Fibroblast of the aortic adventitia (primary cell): ENCODE measurements at regions not wholly inside any gene's neighbourhood (a gene's known extent, or its start where the extent isn't known, plus 50 kb on each side); places are given as distances from the start of the nearest gene placed in this dataset.
"Not testable (repeated sequence)": the region's sequence is repeated elsewhere in the genome, so short reads cannot be mapped to it uniquely, and the experiment has no call there.

Experiments used
- DNase-seq: peaks from one replicate; pipeline ENCODE4 v3.0.0-alpha.2; 2010; ENCODE audit warnings: low read depth
- H3K4me3 ChIP-seq: 2 replicates; pipeline ENCODE4 v1.5.1; 2011; ENCODE audit warnings: low read depth, mild to moderate bottlenecking, control low read depth, low read length, moderate library complexity
- CTCF ChIP-seq: IDR thresholded peaks from 2 replicates; pipeline ENCODE4 v1.5.1; 2011; ENCODE audit warnings: mild to moderate bottlenecking, low read length, control low read depth, inconsistent platforms; ENCODE audit not compliant: insufficient read depth

- peak; percentile 29 for DNase-seq
- H3K4me3 ChIP-seq: no peak overlapping the region
- TF ChIP-seq CTCF: no peak
Measured at GRCh38 chr4:19473569-19473968, 778.1 kb upstream of the SLIT2 start.

GRCh38 chr4:19472666-19473065 lies 779.0 kb upstream of the SLIT2 start:
- DNase-seq: peak; percentile 66
- no peak for TF ChIP-seq CTCF
- H3K4me3 ChIP-seq: no peak overlapping the region

- not testable (repeated sequence) for DNase-seq, H3K4me3 ChIP-seq
Measured at GRCh38 chr4:19470001-19470400, 781.7 kb upstream of the SLIT2 start.

GRCh38 chr4:19462117-19462516 lies 789.6 kb upstream of the SLIT2 start:
- TF ChIP-seq CTCF: no peak
- H3K4me3 ChIP-seq: no peak overlapping the region
- DNase-seq: no peak

GRCh38 chr4:19455850-19456602 lies 795.7 kb upstream of the SLIT2 start:
- DNase-seq: no peak
- H3K4me3 ChIP-seq: no peak overlapping the region

GRCh38 chr4:19455196-19455595 lies 796.5 kb upstream of the SLIT2 start:
- TF ChIP-seq CTCF: no peak
- DNase-seq: no peak
- no peak overlapping the region for H3K4me3 ChIP-seq

More at GRCh38 chr4:19455850-19456602, 795.7 kb upstream of the SLIT2 start:
- no peak for TF ChIP-seq CTCF

GRCh38 chr4:19438233-19438632 lies 813.5 kb upstream of the SLIT2 start:
- no peak for TF ChIP-seq CTCF
- H3K4me3 ChIP-seq: no peak overlapping the region
- peak; percentile 24 for DNase-seq
